Neural cell (in vitro differentiated cells): ENCODE measurements at regions not wholly inside any gene's neighbourhood (a gene's known extent, or its start where the extent isn't known, plus 50 kb on each side); places are given as distances from the start of the nearest gene placed in this dataset.

Source experiments
- H2AFZ ChIP-seq: fragments of 200-600, 300-800 bp; sonication (generic), shearing (Covaris generic); 2 replicates; pipeline ENCODE4 v1.6.0; 2014; ENCODE audit warnings: low read depth, mild to moderate bottlenecking, antibody characterized with exemption, low read length, moderate library complexity
- H3F3A ChIP-seq: fragments of 200-600 bp; shearing (Covaris generic); 2 replicates; pipeline ENCODE4 v1.6.1; 2016; ENCODE audit warnings: mild to moderate bottlenecking, moderate library complexity, mixed read lengths, antibody characterized with exemption, low read length; ENCODE audit not compliant: insufficient read depth, poor library complexity, severe bottlenecking
- H3K27ac ChIP-seq: fragments of 200-600, 300-800 bp; sonication (generic), shearing (Covaris generic); 2 replicates; pipeline ENCODE4 v1.5.1; 2014; ENCODE audit warnings: mild to moderate bottlenecking, low read length, moderate library complexity
- H3K27me3 ChIP-seq: fragments of 300-800, 200-600 bp; sonication (generic), shearing (Covaris generic); 2 replicates; pipeline ENCODE4 v1.6.0; 2014; ENCODE audit warnings: mild to moderate bottlenecking, low read depth, low read length, moderate library complexity; ENCODE audit not compliant: insufficient read depth
- H3K36me3 ChIP-seq: fragments of 300-800, 200-600 bp; sonication (generic), shearing (Covaris generic); 2 replicates; pipeline ENCODE4 v1.5.1; 2014; ENCODE audit warnings: mild to moderate bottlenecking, antibody characterized with exemption, low read length, moderate library complexity; ENCODE audit not compliant: insufficient read depth
- H3K4me2 ChIP-seq: fragments of 300-800, 200-600 bp; sonication (generic), shearing (Covaris generic); 2 replicates; pipeline ENCODE4 v1.6.0; 2014; ENCODE audit warnings: mild to moderate bottlenecking, low read length
- H3K4me3 ChIP-seq: fragments of 300-800, 200-600 bp; sonication (generic), shearing (Covaris generic); 2 replicates; pipeline ENCODE4 v1.5.1; 2014; ENCODE audit warnings: mild to moderate bottlenecking, low read length, moderate library complexity
- H3K79me2 ChIP-seq: fragments of 200-600 bp; shearing (Covaris generic); replicated peaks from 2 replicates; pipeline ENCODE4 v1.6.0; 2014; ENCODE audit warnings: mild to moderate bottlenecking, low read length, moderate library complexity; ENCODE audit not compliant: insufficient read depth
- H3K9ac ChIP-seq: fragments of 300-800, 200-600 bp; sonication (generic), shearing (Covaris generic); 2 replicates; pipeline ENCODE4 v1.6.1; 2016; ENCODE audit warnings: mild to moderate bottlenecking, low read length, mixed read lengths
- H3K9me2 ChIP-seq: fragments of 200-600 bp; shearing (Covaris generic); 2 replicates; pipeline ENCODE4 v1.6.1; 2016; ENCODE audit warnings: mild to moderate bottlenecking, low read length, mixed read lengths; ENCODE audit not compliant: insufficient read depth
- H3K9me3 ChIP-seq: fragments of 200-600, 300-800 bp; sonication (generic), shearing (Covaris generic); 2 replicates; pipeline ENCODE4 v1.6.1; 2016; ENCODE audit warnings: mild to moderate bottlenecking, mixed run types, low read length, moderate library complexity, mixed read lengths
- H4K20me1 ChIP-seq: fragments of 200-600 bp; shearing (Covaris generic); 2 replicates; pipeline ENCODE4 v1.6.1; 2016; ENCODE audit warnings: mild to moderate bottlenecking, mixed run types; ENCODE audit not compliant: insufficient read depth
- CTCF ChIP-seq: fragments of 450-650 bp; IDR thresholded peaks from 2 replicates; pipeline ENCODE4 v1.5.1; 2014; ENCODE audit warnings: antibody characterized with exemption, mild to moderate bottlenecking, moderate library complexity; ENCODE audit not compliant: poor library complexity, severe bottlenecking
- EP300 ChIP-seq: fragments of 450-650 bp; conservative IDR thresholded peaks from 2 replicates; pipeline ENCODE4 v1.6.1; 2014; ENCODE audit warnings: antibody characterized with exemption, mild to moderate bottlenecking, moderate library complexity; ENCODE audit not compliant: poor library complexity, severe bottlenecking
- EZH2 ChIP-seq: fragments of 200-600, 300-800 bp; shearing (Covaris generic), sonication (generic); IDR thresholded peaks from 2 replicates; pipeline ENCODE4 v1.6.1; 2014; ENCODE audit warnings: antibody characterized with exemption, low read length, borderline replicate concordance, mild to moderate bottlenecking; ENCODE audit not compliant: insufficient read depth, poor library complexity, severe bottlenecking
- MXI1 ChIP-seq: fragments of 450-650 bp; conservative IDR thresholded peaks from 2 replicates; pipeline ENCODE4 v1.6.1; 2014; ENCODE audit warnings: antibody characterized with exemption, mild to moderate bottlenecking; ENCODE audit not compliant: poor library complexity, severe bottlenecking
- POLR2AphosphoS5 ChIP-seq: IDR thresholded peaks from 2 replicates; pipeline ENCODE4 v1.6.1; 2012
- RAD21 ChIP-seq: fragments of 450-650 bp; conservative IDR thresholded peaks from 2 replicates; pipeline ENCODE4 v1.6.1; 2014; ENCODE audit warnings: antibody characterized with exemption, mild to moderate bottlenecking, moderate library complexity
- REST ChIP-seq: IDR thresholded peaks from 2 replicates; pipeline ENCODE4 v1.6.1; 2012; ENCODE audit warnings: borderline replicate concordance
- SMC3 ChIP-seq: fragments of 450-650 bp; conservative IDR thresholded peaks from 2 replicates; pipeline ENCODE4 v1.6.1; 2014; ENCODE audit warnings: antibody characterized with exemption, mild to moderate bottlenecking, moderate library complexity; ENCODE audit not compliant: poor library complexity
- TAF1 ChIP-seq: IDR thresholded peaks from 2 replicates; pipeline ENCODE4 v1.6.1; 2012; ENCODE audit warnings: low read depth

- no peak overlapping the region for H2AFZ ChIP-seq
- no peaks in the 10 kb centered on the region for H3K9me3 ChIP-seq
- H3K79me2 ChIP-seq = no peaks in the 10 kb centered on the region
- no peaks in the 10 kb centered on the region for H3K9me2 ChIP-seq
- TF ChIP-seq EZH2 (no peak), EP300 (no peak), TAF1 (no peak), RAD21 (no peak), POLR2AphosphoS5 (no peak), REST (no peak), CTCF (no peak), SMC3 (no peak), MXI1 (no peak)
- no peaks in the 10 kb centered on the region for H3K36me3 ChIP-seq
- no peak overlapping the region for H3K27ac ChIP-seq
- no peak overlapping the region for H3K4me2 ChIP-seq
- no peak overlapping the region for H3K4me3 ChIP-seq
- H3K27me3 ChIP-seq = no peaks in the 10 kb centered on the region
- H4K20me1 ChIP-seq = no peaks in the 10 kb centered on the region
- no peak overlapping the region for H3K9ac ChIP-seq
- no peaks in the 10 kb centered on the region for H3F3A ChIP-seq
Observed at GRCh38 chr10:43872644-43873043, 224.0 kb upstream of the ZNF32 start.

DNA sequence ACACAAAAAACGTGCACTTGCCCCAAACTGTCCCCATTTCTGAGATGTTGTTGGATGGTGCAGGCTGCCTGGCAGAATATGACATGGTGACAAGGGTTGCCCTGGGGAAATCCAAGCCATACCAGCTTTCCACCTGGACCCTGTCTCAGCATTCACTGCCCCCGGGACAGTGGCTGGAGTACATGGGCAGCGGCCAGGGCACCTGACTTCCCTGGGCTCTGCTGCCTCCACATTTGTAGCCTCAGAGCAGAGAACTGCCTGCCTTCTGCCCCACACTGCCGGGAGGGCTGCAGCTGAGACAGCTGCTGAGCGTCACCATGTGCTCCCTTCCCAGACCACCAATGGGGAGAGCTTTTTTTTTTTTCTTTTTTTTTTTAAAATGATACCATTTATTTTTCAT lies 222.9 kb upstream of the ZNF32 start:
- Histone ChIP-seq H3F3A (no peaks in the 10 kb centered on the region), H3K4me2 (no peak overlapping the region), H3K9ac (no peak overlapping the region), H3K79me2 (no peaks in the 10 kb centered on the region), H2AFZ (no peak overlapping the region), H4K20me1 (no peaks in the 10 kb centered on the region), H3K4me3 (no peak overlapping the region), H3K9me2 (no peaks in the 10 kb centered on the region), H3K9me3 (no peaks in the 10 kb centered on the region), H3K27ac (no peak overlapping the region), H3K27me3 (no peaks in the 10 kb centered on the region), H3K36me3 (no peaks in the 10 kb centered on the region)
- no peak for TF ChIP-seq TAF1
- TF ChIP-seq MXI1 = no peak
- no peak for TF ChIP-seq POLR2AphosphoS5
- no peak for TF ChIP-seq CTCF
- TF ChIP-seq RAD21 = no peak
- no peak for TF ChIP-seq EP300
- no peak for TF ChIP-seq SMC3
- no peak for TF ChIP-seq REST
- no peak for TF ChIP-seq EZH2
